Activated B cell treated with CpG ODN at 0.5 μM for 24 hours (primary cell): ENCODE measurements at regions not wholly inside any gene's neighbourhood (a gene's known extent, or its start where the extent isn't known, plus 50 kb on each side); places are given as distances from the start of the nearest gene placed in this dataset.

Experiments used
- ATAC-seq: fragments of 200-7000 bp; cut with Tn5 transposase; one replicate; pipeline ENCODE4 v1.10.0; 2021; ENCODE audit warnings: low read depth, mild to moderate bottlenecking, moderate library complexity
- CTCF ChIA-PET: fragments of 350-600 bp; sonication (Branson Sonifier 250); formaldehyde crosslinking; loops from one replicate; lab custom pipeline; 2021; ENCODE audit warnings: antibody characterized with exemption; lab: Charles Lee
- POLR2A ChIA-PET: fragments of 350-600 bp; sonication (Branson Sonifier 250); formaldehyde crosslinking; loops from one replicate; lab custom pipeline; 2021; ENCODE audit warnings: antibody characterized with exemption; lab: Charles Lee
- DNase-seq: peaks from one replicate; pipeline ENCODE4 v3.0.0; 2022
- H3K27ac Mint-ChIP-seq: one replicate; pipeline ENCODE4 v1.8.0; 2020; ENCODE audit warnings: mixed read lengths
- H3K27me3 Mint-ChIP-seq: one replicate; pipeline ENCODE4 v1.8.0; 2021; ENCODE audit warnings: mixed read lengths
- H3K36me3 Mint-ChIP-seq: one replicate; pipeline ENCODE4 v1.8.0; 2021; ENCODE audit warnings: low read depth, mixed read lengths
- H3K4me1 Mint-ChIP-seq: one replicate; pipeline ENCODE4 v1.8.0; 2021; ENCODE audit warnings: mixed read lengths
- H3K4me3 Mint-ChIP-seq: one replicate; pipeline ENCODE4 v1.8.0; 2020; ENCODE audit warnings: mild to moderate bottlenecking, mixed read lengths
- H3K9me3 Mint-ChIP-seq: one replicate; pipeline ENCODE4 v1.8.0; 2020; ENCODE audit warnings: mixed read lengths
- intact Hi-C: fragments of 100-400 bp; cut with micrococcal nuclease; formaldehyde crosslinking; loops from one replicate; pipeline ENCODE4 v1.15.1; 2024
- TF ChIP-seq, protein P1 (sequence below): fragments of 200-600 bp; IDR thresholded peaks from one replicate; pipeline ENCODE4 v1.8.0; 2022; ENCODE audit warnings: antibody characterized with exemption, mild to moderate bottlenecking

- H3K27me3 Mint-ChIP-seq: peaks cover 2% of the 10 kb centered on the region
- DNase-seq (no peak), ATAC-seq (no peak)
- no peaks in the 10 kb centered on the region for H3K36me3 Mint-ChIP-seq
- H3K4me1 Mint-ChIP-seq: no peaks in the 10 kb centered on the region
- no peaks in the 10 kb centered on the region for H3K9me3 Mint-ChIP-seq
- TF ChIP-seq, protein P1, sequence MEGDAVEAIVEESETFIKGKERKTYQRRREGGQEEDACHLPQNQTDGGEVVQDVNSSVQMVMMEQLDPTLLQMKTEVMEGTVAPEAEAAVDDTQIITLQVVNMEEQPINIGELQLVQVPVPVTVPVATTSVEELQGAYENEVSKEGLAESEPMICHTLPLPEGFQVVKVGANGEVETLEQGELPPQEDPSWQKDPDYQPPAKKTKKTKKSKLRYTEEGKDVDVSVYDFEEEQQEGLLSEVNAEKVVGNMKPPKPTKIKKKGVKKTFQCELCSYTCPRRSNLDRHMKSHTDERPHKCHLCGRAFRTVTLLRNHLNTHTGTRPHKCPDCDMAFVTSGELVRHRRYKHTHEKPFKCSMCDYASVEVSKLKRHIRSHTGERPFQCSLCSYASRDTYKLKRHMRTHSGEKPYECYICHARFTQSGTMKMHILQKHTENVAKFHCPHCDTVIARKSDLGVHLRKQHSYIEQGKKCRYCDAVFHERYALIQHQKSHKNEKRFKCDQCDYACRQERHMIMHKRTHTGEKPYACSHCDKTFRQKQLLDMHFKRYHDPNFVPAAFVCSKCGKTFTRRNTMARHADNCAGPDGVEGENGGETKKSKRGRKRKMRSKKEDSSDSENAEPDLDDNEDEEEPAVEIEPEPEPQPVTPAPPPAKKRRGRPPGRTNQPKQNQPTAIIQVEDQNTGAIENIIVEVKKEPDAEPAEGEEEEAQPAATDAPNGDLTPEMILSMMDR: no peak
- POLR2A ChIA-PET: no interaction called here
- no peak overlapping the region for H3K4me3 Mint-ChIP-seq
- CTCF ChIA-PET: no interaction called here
- intact Hi-C loops: no loop called here
- no peak overlapping the region for H3K27ac Mint-ChIP-seq
These were observed 841.6 kb downstream of the MAT2B start for GRCh38 chr5:164346785-164347630.

DNA sequence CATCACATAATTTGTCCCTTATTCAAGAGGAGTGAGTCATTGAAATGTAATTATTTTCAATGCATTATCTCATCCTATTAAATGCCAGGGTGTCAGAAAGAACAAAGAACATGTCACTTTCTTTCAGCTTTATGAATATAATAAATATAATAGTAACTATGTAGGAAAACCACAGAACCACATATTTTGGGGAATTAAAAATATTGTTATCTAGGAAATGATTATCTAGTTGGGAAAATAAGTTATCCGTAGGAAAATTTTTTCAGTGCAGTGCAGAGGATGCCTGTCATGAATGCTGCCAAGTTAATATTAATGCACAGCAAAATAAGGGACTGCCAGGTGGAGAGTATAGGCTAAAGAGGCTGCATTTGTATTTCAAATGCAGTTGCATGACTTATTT is 844.8 kb downstream of the MAT2B start:
- ATAC-seq (no peak), DNase-seq (no peak)
- H3K36me3 Mint-ChIP-seq: no peaks in the 10 kb centered on the region
- intact Hi-C loops: no loop called here
- TF ChIP-seq, protein P1: no peak
- CTCF ChIA-PET: no interaction called here
- no peaks in the 10 kb centered on the region for H3K27me3 Mint-ChIP-seq
- H3K4me1 Mint-ChIP-seq: no peaks in the 10 kb centered on the region
- POLR2A ChIA-PET: no interaction called here
- no peak overlapping the region for H3K27ac Mint-ChIP-seq
- H3K4me3 Mint-ChIP-seq: no peak overlapping the region
- no peaks in the 10 kb centered on the region for H3K9me3 Mint-ChIP-seq

- intact Hi-C loops: no loop called here
These were observed 845.9 kb downstream of the MAT2B start for GRCh38 chr5:164351245-164351834.

GRCh38 chr5:164352695-164353094 is 847.3 kb downstream of the MAT2B start:
- no peaks in the 10 kb centered on the region for H3K36me3 Mint-ChIP-seq
- ATAC-seq (no peak), DNase-seq (no peak)
- H3K4me3 Mint-ChIP-seq: no peak overlapping the region
- no peak overlapping the region for H3K27ac Mint-ChIP-seq
- intact Hi-C loops: no loop called here
- no peaks in the 10 kb centered on the region for H3K9me3 Mint-ChIP-seq
- TF ChIP-seq, protein P1: no peak
- H3K4me1 Mint-ChIP-seq: no peaks in the 10 kb centered on the region
- CTCF ChIA-PET: no interaction called here
- no peaks in the 10 kb centered on the region for H3K27me3 Mint-ChIP-seq
- POLR2A ChIA-PET: no interaction called here

More at GRCh38 chr5:164351245-164351834, 845.9 kb downstream of the MAT2B start:
- Mint-ChIP-seq H3K36me3 (no peaks in the 10 kb centered on the region), H3K4me3 (no peak overlapping the region), H3K9me3 (no peaks in the 10 kb centered on the region), H3K4me1 (no peaks in the 10 kb centered on the region), H3K27me3 (no peaks in the 10 kb centered on the region), H3K27ac (no peak overlapping the region)
- DNase-seq (no peak), ATAC-seq (no peak)
- TF ChIP-seq, protein P1: no peak
- CTCF ChIA-PET: no interaction called here
- POLR2A ChIA-PET: no interaction called here

DNA sequence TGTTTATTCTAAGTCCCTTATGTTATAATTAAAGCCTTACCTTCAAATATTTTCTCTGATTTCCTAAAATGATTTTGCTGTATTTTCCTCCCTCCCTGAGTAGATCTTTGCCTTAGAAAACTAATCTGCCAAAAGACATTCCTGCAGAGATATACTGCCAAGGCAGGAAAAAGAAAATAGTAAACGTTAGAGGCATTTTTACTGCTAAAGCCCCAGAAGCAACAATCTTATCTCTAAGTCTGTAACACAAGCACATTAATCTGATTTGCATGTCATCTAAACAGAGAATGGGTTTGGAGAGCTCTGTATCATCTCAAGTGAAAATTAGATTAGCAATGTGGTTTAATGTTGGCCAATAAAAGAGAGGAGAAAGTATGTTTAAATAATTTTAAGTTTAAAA is 847.7 kb downstream of the MAT2B start:
- TF ChIP-seq, protein P1: no peak
- CTCF ChIA-PET: no interaction called here
- intact Hi-C loops: no loop called here

More for the DNA sequence above, 847.7 kb downstream of the MAT2B start:
- no peaks in the 10 kb centered on the region for H3K4me1 Mint-ChIP-seq
- ATAC-seq: no peak
- POLR2A ChIA-PET: no interaction called here
- no peaks in the 10 kb centered on the region for H3K36me3 Mint-ChIP-seq
- H3K9me3 Mint-ChIP-seq: no peaks in the 10 kb centered on the region
- H3K27me3 Mint-ChIP-seq: no peaks in the 10 kb centered on the region
- no peak for DNase-seq
- no peak overlapping the region for H3K4me3 Mint-ChIP-seq
- no peak overlapping the region for H3K27ac Mint-ChIP-seq
